ENCODE measurements at regions not wholly inside any gene's neighbourhood (a gene's known extent, or its start where the extent isn't known, plus 50 kb on each side); places are given as distances from the start of the nearest gene placed in this dataset.

GRCh38 chr9:31347082-31347617 is 1037.3 kb upstream of the ACO1 start:
- Histone ChIP-seq H2AFZ (ENCODE audit: low read depth, low read length, poor library complexity, severe bottlenecking) (no peak overlapping the region), H3K4me1 (ENCODE audit: control insufficient read depth in 1 of 2, insufficient read depth in 2 of 2, low read length in 2 of 2) (no peaks in the 10 kb centered on the region), H3K4me2 (ENCODE audit: low read length) (no peak overlapping the region), H3K4me3 (replicated peaks in 1 of 2; ENCODE audit: low read depth in 1 of 2, low read length in 2 of 2) (no peak overlapping the region), H3K79me2 (ENCODE audit: insufficient read depth, low read length) (no peaks in the 10 kb centered on the region), H3K27ac (ENCODE audit: low read depth, low read length) (no peak overlapping the region), H3K9ac (ENCODE audit: low read length) (no peak overlapping the region), H3K36me3 (ENCODE audit: control insufficient read depth in 1 of 2, insufficient read depth in 2 of 2, low read length in 2 of 2) (no peaks in the 10 kb centered on the region), H4K20me1 (ENCODE audit: insufficient read depth) (no peaks in the 10 kb centered on the region), H3K9me3 (ENCODE audit: control insufficient read depth in 1 of 2, insufficient read depth in 1 of 2, low read depth in 1 of 2, low read length in 2 of 2) (no peaks in the 10 kb centered on the region; a peak in 1 of 4 replicates), H3K27me3 (ENCODE audit: insufficient read depth, low read length) (no peaks in the 10 kb centered on the region), H3K9me2 (ENCODE audit: insufficient read depth) (no peaks in the 10 kb centered on the region)
- BruUV-seq (replicated peaks), result no TSS peak
- CTCF ChIA-PET, result no interaction called here
- POLR2A ChIA-PET, result no interaction called here
- DNase-seq (ENCODE audit: low read depth, low spot score) (no peak), ATAC-seq (no peak)
- no peak for TF ChIP-seq POLR2AphosphoS5 (IDR thresholded peaks at IDR 0.05; ENCODE audit: low read depth, low read length)
- TF ChIP-seq JUND (IDR thresholded peaks at IDR 0.05), result no peak
- no peak for TF ChIP-seq SRF (IDR thresholded peaks at IDR 0.05; ENCODE audit: low read depth)
- TF ChIP-seq CEBPB (IDR thresholded peaks at IDR 0.05; ENCODE audit: low read depth), result no peak
- TF ChIP-seq POLR2A (IDR thresholded peaks at IDR 0.05; ENCODE audit: borderline replicate concordance, extremely low read depth, insufficient read depth, insufficient read length), result no peak
- no peak for TF ChIP-seq ATF3 (IDR thresholded peaks at IDR 0.05)
- no peak for TF ChIP-seq YY1 (IDR thresholded peaks at IDR 0.05; ENCODE audit: extremely low read depth, insufficient replicate concordance, low read depth, low read length)
- TF ChIP-seq FOSL1 (IDR thresholded peaks at IDR 0.05; ENCODE audit: low read depth), result no peak
- TF ChIP-seq REST (IDR thresholded peaks at IDR 0.05; ENCODE audit: low read depth), result no peak
- no peak for TF ChIP-seq ZNF274 (IDR thresholded peaks at IDR 0.05; ENCODE audit: low read depth, low read length)
- TF ChIP-seq ZBTB33 (IDR thresholded peaks at IDR 0.05; ENCODE audit: extremely low read depth, insufficient replicate concordance, low read length), result no peak
- no peak for TF ChIP-seq ZFX (IDR thresholded peaks at IDR 0.05)
- TF ChIP-seq RAD21 (IDR thresholded peaks at IDR 0.05; ENCODE audit: low read depth), result no peak
- intact Hi-C loops (cut with micrococcal nuclease), result no loop called here
- RAD21 ChIA-PET (ENCODE audit: low non-redundant PET in 1 of 2, low total read pairs in 2 of 2, uncharacterized antibody in 2 of 2, unreplicated experiment in 2 of 2), result no interaction called here
